ENCODE measurements at regions not wholly inside any gene's neighbourhood (a gene's known extent, or its start where the extent isn't known, plus 50 kb on each side); places are given as distances from the start of the nearest gene placed in this dataset.

- no peak for TF ChIP-seq POLR2A (IDR thresholded peaks at IDR 0.05; ENCODE audit: low read depth, low read length)
- TF ChIP-seq, protein P1, sequence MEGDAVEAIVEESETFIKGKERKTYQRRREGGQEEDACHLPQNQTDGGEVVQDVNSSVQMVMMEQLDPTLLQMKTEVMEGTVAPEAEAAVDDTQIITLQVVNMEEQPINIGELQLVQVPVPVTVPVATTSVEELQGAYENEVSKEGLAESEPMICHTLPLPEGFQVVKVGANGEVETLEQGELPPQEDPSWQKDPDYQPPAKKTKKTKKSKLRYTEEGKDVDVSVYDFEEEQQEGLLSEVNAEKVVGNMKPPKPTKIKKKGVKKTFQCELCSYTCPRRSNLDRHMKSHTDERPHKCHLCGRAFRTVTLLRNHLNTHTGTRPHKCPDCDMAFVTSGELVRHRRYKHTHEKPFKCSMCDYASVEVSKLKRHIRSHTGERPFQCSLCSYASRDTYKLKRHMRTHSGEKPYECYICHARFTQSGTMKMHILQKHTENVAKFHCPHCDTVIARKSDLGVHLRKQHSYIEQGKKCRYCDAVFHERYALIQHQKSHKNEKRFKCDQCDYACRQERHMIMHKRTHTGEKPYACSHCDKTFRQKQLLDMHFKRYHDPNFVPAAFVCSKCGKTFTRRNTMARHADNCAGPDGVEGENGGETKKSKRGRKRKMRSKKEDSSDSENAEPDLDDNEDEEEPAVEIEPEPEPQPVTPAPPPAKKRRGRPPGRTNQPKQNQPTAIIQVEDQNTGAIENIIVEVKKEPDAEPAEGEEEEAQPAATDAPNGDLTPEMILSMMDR (IDR thresholded peaks at IDR 0.05; ENCODE audit: extremely low read depth in 1 of 2, insufficient read depth in 1 of 2, low read depth in 1 of 2, low read length in 2 of 2), result no peak
These were observed 69.7 kb upstream of the EXOC4 start for GRCh38 chr7:133183042-133183794.
